ENCODE measurements at regions not wholly inside any gene's neighbourhood (a gene's known extent, or its start where the extent isn't known, plus 50 kb on each side); places are given as distances from the start of the nearest gene placed in this dataset.

DNA sequence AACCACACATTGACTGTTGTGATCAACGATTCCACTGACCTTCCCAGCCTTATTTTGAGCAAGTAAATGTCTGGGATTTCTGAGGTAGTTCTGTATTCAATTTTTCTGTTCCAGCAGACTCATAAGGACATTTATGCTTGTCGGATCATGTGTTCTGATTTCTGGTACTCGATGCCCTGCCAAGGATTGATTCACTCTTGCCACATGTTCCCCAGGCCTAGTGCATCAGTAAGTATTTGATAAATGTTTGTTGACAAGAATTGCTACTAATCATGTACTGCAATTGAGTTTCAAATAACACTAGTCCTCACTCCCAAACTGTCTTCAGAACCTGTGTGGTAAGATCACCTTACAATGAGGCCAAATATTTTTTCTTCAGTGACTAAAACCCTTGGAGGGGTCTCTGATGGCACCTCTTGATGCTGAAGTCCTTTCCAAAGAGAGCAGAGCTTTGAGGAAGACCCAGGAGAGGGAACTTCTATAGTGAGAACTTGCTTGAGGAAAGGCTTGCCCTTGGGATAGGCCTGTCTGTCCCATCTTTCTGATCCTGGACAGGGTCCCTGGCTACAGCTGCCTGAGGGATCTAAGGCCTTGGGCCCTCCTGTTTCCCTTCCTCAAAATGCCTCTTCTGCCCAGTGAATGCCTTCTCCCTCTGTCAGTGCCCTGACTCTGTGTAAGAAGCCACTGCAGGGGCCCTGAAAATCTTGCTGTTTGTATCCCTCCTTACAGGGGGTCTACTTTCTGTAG lies 115.8 kb upstream of the FAM78B start:
- no peak for DNase-seq (ENCODE audit: low spot score)
- in situ Hi-C loops (cut with MboI; ENCODE audit: low sequenced_read_pairs, unreplicated experiment): no loop called here
- TF ChIP-seq, protein P1, sequence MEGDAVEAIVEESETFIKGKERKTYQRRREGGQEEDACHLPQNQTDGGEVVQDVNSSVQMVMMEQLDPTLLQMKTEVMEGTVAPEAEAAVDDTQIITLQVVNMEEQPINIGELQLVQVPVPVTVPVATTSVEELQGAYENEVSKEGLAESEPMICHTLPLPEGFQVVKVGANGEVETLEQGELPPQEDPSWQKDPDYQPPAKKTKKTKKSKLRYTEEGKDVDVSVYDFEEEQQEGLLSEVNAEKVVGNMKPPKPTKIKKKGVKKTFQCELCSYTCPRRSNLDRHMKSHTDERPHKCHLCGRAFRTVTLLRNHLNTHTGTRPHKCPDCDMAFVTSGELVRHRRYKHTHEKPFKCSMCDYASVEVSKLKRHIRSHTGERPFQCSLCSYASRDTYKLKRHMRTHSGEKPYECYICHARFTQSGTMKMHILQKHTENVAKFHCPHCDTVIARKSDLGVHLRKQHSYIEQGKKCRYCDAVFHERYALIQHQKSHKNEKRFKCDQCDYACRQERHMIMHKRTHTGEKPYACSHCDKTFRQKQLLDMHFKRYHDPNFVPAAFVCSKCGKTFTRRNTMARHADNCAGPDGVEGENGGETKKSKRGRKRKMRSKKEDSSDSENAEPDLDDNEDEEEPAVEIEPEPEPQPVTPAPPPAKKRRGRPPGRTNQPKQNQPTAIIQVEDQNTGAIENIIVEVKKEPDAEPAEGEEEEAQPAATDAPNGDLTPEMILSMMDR (IDR thresholded peaks at IDR 0.05; ENCODE audit: borderline replicate concordance, control extremely low read depth, extremely low read depth, insufficient read depth, missing control alignments): no peak

- DNase-seq (ENCODE audit: low spot score): no peak
- TF ChIP-seq, protein P1 (IDR thresholded peaks at IDR 0.05; ENCODE audit: borderline replicate concordance, control extremely low read depth, extremely low read depth, insufficient read depth, missing control alignments): no peak
- in situ Hi-C loops (cut with MboI; ENCODE audit: low sequenced_read_pairs, unreplicated experiment): no loop called here
Observed at GRCh38 chr1:166283190-166283589, 116.4 kb upstream of the FAM78B start.

GRCh38 chr1:166283600-166283999 lies 116.8 kb upstream of the FAM78B start:
- TF ChIP-seq, protein P1 (IDR thresholded peaks at IDR 0.05; ENCODE audit: borderline replicate concordance, control extremely low read depth, extremely low read depth, insufficient read depth, missing control alignments): no peak
- in situ Hi-C loops (cut with MboI; ENCODE audit: low sequenced_read_pairs, unreplicated experiment): no loop called here
- no peak for DNase-seq (ENCODE audit: low spot score)

DNA sequence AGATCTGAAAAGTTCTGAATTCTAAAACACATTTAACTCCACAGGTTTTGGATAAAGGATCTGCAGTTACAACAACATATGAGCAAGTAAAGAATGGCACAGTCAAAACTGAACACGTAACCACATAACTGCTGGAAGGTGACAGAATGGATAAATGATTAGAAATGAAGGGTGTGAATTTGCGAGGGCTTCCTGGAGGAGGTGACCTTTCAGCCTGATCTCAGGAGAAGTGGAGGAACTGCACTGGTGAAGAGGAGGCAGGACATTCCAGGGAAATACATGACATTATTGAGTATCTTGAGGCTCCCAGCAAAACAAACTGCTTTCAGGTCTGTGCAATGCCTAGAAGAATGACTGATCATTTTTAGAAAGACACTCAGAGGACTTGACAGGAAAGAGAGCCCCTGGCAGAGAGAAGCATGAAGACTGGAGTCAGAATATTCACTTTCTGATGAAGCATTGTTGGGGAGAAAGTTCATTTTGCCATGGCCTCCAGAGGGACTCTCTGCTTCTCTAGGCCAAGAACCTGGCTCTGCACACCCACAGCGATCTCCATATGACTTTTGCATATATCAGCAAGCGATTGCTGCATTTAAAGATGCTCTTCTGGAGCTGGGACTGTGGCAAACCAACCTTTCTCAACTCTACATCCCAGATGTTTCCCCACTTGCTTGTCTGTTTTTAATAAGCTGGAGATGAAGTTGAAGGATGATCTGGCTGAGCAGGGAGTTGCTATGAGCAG lies 122.7 kb upstream of the FAM78B start:
- DNase-seq (ENCODE audit: low spot score): no peak
- TF ChIP-seq, protein P1 (IDR thresholded peaks at IDR 0.05; ENCODE audit: borderline replicate concordance, control extremely low read depth, extremely low read depth, insufficient read depth, missing control alignments): no peak
- in situ Hi-C loops (cut with MboI; ENCODE audit: low sequenced_read_pairs, unreplicated experiment): no loop called here

DNA sequence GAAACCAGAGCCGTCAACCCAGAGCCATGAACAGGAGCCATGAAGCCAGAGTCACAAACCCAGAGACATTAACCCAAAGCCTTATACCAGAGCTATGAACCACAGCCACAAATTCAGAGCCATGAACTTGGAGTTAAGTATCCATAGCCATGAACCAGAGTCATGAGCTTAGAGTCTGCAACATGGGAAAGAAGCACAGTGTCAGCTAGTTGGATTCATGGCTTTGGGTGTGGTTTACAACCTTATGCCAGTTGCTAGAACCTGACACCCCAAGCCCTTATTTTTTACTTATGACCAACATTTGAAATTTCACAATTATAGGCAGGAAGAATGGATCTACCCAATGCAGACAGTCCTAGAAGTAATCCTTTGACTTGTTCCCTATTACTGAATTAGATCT lies 128.9 kb upstream of the FAM78B start:
- DNase-seq (ENCODE audit: low spot score): no peak
- TF ChIP-seq, protein P1 (IDR thresholded peaks at IDR 0.05; ENCODE audit: borderline replicate concordance, control extremely low read depth, extremely low read depth, insufficient read depth, missing control alignments): no peak
- in situ Hi-C loops (cut with MboI; ENCODE audit: low sequenced_read_pairs, unreplicated experiment): no loop called here

GRCh38 chr1:166297993-166298392 lies 131.2 kb upstream of the FAM78B start:
- TF ChIP-seq, protein P1 (IDR thresholded peaks at IDR 0.05; ENCODE audit: borderline replicate concordance, control extremely low read depth, extremely low read depth, insufficient read depth, missing control alignments): no peak
- in situ Hi-C loops (cut with MboI; ENCODE audit: low sequenced_read_pairs, unreplicated experiment): no loop called here
- no peak for DNase-seq (ENCODE audit: low spot score)
